Fibroblast of skin of left quadriceps (primary cell): ENCODE measurements at regions not wholly inside any gene's neighbourhood (a gene's known extent, or its start where the extent isn't known, plus 50 kb on each side); places are given as distances from the start of the nearest gene placed in this dataset.

Source experiments
- DNase-seq, 2 experiments: peaks; one replicate each; pipeline ENCODE4 v3.0.0-alpha.2; 2013; ENCODE audit warnings: low read depth in 2 of 2

- no peak for DNase-seq
Measured at GRCh38 chr18:46378126-46378863, 274.1 kb downstream of the HAUS1 start.

GRCh38 chr18:46378864-46379207 lies 274.7 kb downstream of the HAUS1 start:
- no peak for DNase-seq

- no peak for DNase-seq
Measured at GRCh38 chr18:46379323-46379950, 275.3 kb downstream of the HAUS1 start.

GRCh38 chr18:46385124-46385523 lies 271.9 kb downstream of the LOXHD1 start:
- DNase-seq, result no peak

GRCh38 chr18:46386788-46387187 lies 270.2 kb downstream of the LOXHD1 start:
- no peak for DNase-seq

- DNase-seq, result no peak
Measured at GRCh38 chr18:46387441-46388131, 269.4 kb downstream of the LOXHD1 start.

GRCh38 chr18:46388286-46388685 lies 268.7 kb downstream of the LOXHD1 start:
- DNase-seq, result no peak

GRCh38 chr18:46392576-46392975 lies 264.4 kb downstream of the LOXHD1 start:
- no peak for DNase-seq

GRCh38 chr18:46393230-46393629 lies 263.8 kb downstream of the LOXHD1 start:
- DNase-seq, result no peak

GRCh38 chr18:46393961-46394360 lies 263.1 kb downstream of the LOXHD1 start:
- no peak for DNase-seq

GRCh38 chr18:46395795-46396194 lies 261.2 kb downstream of the LOXHD1 start:
- no peak for DNase-seq

- no peak for DNase-seq
Measured at GRCh38 chr18:46397174-46397573, 259.8 kb downstream of the LOXHD1 start.

GRCh38 chr18:46398005-46398404 lies 259.0 kb downstream of the LOXHD1 start:
- no peak for DNase-seq

- no peak for DNase-seq
Measured at GRCh38 chr18:46398625-46399024, 258.4 kb downstream of the LOXHD1 start.

- no peak for DNase-seq
Measured at GRCh38 chr18:46399303-46399702, 257.7 kb downstream of the LOXHD1 start.

- no peak for DNase-seq
Measured at GRCh38 chr18:46400449-46400848, 256.6 kb downstream of the LOXHD1 start.

- DNase-seq, result no peak
Measured at GRCh38 chr18:46401486-46402070, 255.4 kb downstream of the LOXHD1 start.

GRCh38 chr18:46402396-46402795 lies 254.6 kb downstream of the LOXHD1 start:
- DNase-seq, result peak; percentile 2 to 4

- DNase-seq, result no peak
Measured at GRCh38 chr18:46402945-46403344, 254.1 kb downstream of the LOXHD1 start.

GRCh38 chr18:46405832-46406538 lies 251.0 kb downstream of the LOXHD1 start:
- no peak for DNase-seq

GRCh38 chr18:46406539-46406932 lies 250.5 kb downstream of the LOXHD1 start:
- no peak for DNase-seq
